ENCODE measurements at regions not wholly inside any gene's neighbourhood (a gene's known extent, or its start where the extent isn't known, plus 50 kb on each side); places are given as distances from the start of the nearest gene placed in this dataset.
"Not testable (repeated sequence)": the region's sequence is repeated elsewhere in the genome, so short reads cannot be mapped to it uniquely, and the experiment has no call there.

DNA sequence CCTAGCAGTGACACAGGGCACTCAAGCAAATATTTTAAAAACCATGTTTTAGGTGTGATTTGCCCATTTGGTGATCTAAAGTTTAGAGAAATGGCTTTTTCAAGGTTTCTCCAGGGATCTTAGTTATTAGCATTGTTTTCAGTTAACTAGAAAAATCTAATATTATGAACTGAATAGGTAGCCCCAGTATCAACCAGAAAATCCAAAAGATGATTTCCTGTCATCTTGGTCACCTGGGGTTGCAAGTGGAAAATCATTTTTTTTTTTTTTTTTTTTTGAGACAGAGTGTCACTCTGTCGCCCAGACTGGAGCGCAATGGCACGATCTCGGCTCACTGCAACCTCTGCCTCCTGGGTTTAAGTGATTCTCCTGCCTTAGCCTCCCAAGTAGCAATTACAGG is 106.6 kb upstream of the FMN2 start:
- no peaks in the 10 kb centered on the region for H3K27me3 ChIP-seq
- H3K4me3 ChIP-seq: no peak overlapping the region
- no peak overlapping the region for H3K27ac ChIP-seq
- no peaks in the 10 kb centered on the region for H3K36me3 ChIP-seq
- peaks cover 0 to 14% (median 0%) of the 10 kb centered on the region in 3 donors for H3K9me3 ChIP-seq
- no peaks in the 10 kb centered on the region for H3K4me1 ChIP-seq
- WGBS, 2 donors (ENCODE audit: low coverage in 1 of 2): 98 to 100% methylated on average over 4 of the region's 4 CpGs
- no peak for ATAC-seq
- no peak for TF ChIP-seq POLR2A (IDR thresholded peaks at IDR 0.05)
- no peak for TF ChIP-seq EP300 (IDR thresholded peaks at IDR 0.05)
- TF ChIP-seq POLR2AphosphoS5 (IDR thresholded peaks at IDR 0.05): no peak
- no peak for TF ChIP-seq CTCF (IDR thresholded peaks at IDR 0.05)

GRCh38 chr1:239987103-239987745 is 104.5 kb upstream of the FMN2 start:
- ATAC-seq: no peak
- WGBS, 2 donors (ENCODE audit: low coverage in 1 of 2): 2 to 6% methylated on average over 2 of the region's 2 CpGs
- Histone ChIP-seq H3K27ac (no peak overlapping the region), H3K4me1 (no peaks in the 10 kb centered on the region), H3K36me3 (no peaks in the 10 kb centered on the region), H3K27me3 (no peaks in the 10 kb centered on the region), H3K9me3 (peaks cover 0 to 13% (median 0%) of the 10 kb centered on the region in 3 donors), H3K4me3 (no peak overlapping the region)
- no peak for TF ChIP-seq EP300 (IDR thresholded peaks at IDR 0.05)
- no peak for TF ChIP-seq POLR2A (IDR thresholded peaks at IDR 0.05)
- TF ChIP-seq CTCF (IDR thresholded peaks at IDR 0.05): peak; percentile 52 to 80 (median 66)

- WGBS, 2 donors (ENCODE audit: low coverage in 1 of 2): 75 to 81% methylated on average over 2 of the region's 2 CpGs
- Histone ChIP-seq H3K27ac (no peak overlapping the region), H3K4me1 (no peaks in the 10 kb centered on the region), H3K9me3 (peaks cover 0 to 8% (median 0%) of the 10 kb centered on the region in 3 donors), H3K4me3 (no peak overlapping the region), H3K27me3 (peaks cover 10% of the 10 kb centered on the region), H3K36me3 (no peaks in the 10 kb centered on the region)
- no peak for ATAC-seq
- TF ChIP-seq CTCF (IDR thresholded peaks at IDR 0.05) (no peak), POLR2AphosphoS5 (IDR thresholded peaks at IDR 0.05) (no peak), EP300 (IDR thresholded peaks at IDR 0.05) (no peak)
Measured at GRCh38 chr1:239989990-239990389, 101.7 kb upstream of the FMN2 start.

DNA sequence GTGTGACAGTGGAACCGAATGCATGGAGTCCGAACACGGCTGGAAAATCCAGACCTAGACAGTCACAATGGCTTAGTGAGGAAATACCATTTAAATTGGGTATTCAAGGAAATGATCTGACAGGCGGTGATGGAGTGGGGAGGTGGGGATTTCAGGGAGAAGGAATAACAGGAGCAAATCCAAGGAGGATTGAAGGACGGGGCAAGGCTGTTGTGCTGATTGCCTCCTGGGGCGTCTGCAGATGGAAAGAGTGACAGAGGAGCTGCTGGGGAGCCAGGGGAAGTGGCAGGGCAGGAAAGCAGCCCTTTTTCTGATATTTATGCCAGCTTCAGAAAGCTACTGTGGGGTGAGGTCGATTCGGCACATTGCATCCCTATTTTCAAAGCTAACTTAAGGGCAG is 99.1 kb upstream of the FMN2 start:
- ATAC-seq, H3K4me1 ChIP-seq, H3K9me3 ChIP-seq, H3K27ac ChIP-seq, H3K36me3 ChIP-seq, H3K4me3 ChIP-seq: not testable (repeated sequence)
- peaks cover 35% of the 10 kb centered on the region for H3K27me3 ChIP-seq
- WGBS, 2 donors (ENCODE audit: low coverage in 1 of 2): 70% methylated on average over 5 of the region's 8 CpGs; no CpG with 5 or more reads in 1 of the 2 donors

DNA sequence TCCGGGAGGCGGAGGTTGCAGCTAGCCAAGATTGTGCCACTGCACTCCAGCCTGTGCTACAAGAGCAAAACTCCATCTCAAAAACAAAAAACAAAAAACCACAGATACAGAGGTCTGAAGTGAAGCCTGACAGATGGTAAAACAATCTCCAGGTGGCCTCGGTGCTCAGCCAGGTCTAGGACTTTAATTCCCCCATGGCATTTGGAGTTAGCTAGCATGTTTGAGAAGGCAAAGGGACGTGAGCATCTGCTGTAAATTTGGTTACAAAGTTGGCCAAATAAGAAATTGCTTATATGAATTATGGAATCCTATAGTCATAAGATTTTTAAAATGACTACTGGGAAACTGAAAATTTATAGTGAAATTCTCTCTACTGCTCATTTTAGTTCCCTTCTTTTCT is 98.3 kb upstream of the FMN2 start:
- no peaks in the 10 kb centered on the region for H3K9me3 ChIP-seq
- no peaks in the 10 kb centered on the region for H3K36me3 ChIP-seq
- peaks cover 43% of the 10 kb centered on the region for H3K27me3 ChIP-seq
- no peak for ATAC-seq
- H3K4me1 ChIP-seq: peaks cover 0 to 11% (median 9%) of the 10 kb centered on the region in 3 donors
- TF ChIP-seq POLR2AphosphoS5 (IDR thresholded peaks at IDR 0.05) (no peak), CTCF (IDR thresholded peaks at IDR 0.05) (no peak), POLR2A (IDR thresholded peaks at IDR 0.05) (no peak), EP300 (IDR thresholded peaks at IDR 0.05) (no peak)
- WGBS, 2 donors (ENCODE audit: low coverage in 1 of 2): 66 to 75% methylated on average over 2 to 3 of the region's 4 CpGs
- H3K27ac ChIP-seq: no peak overlapping the region
- no peak overlapping the region for H3K4me3 ChIP-seq
